GM23338 (cell line): ENCODE measurements at regions not wholly inside any gene's neighbourhood (a gene's known extent, or its start where the extent isn't known, plus 50 kb on each side); places are given as distances from the start of the nearest gene placed in this dataset.

Experiments used
- ATAC-seq: fragments of 200-7000 bp; cut with Tn5 transposase; 3 replicates; pipeline ENCODE4 v1.9.1; 2020
- DNase-seq: peaks from one replicate; pipeline ENCODE4 v3.0.0-alpha.2; 2015; ENCODE audit warnings: low spot score
- H2AFZ ChIP-seq: fragments of 200-600 bp; sonication (generic); 2 replicates; pipeline ENCODE4 v1.8.0; 2016; ENCODE audit warnings: antibody characterized with exemption, mild to moderate bottlenecking, moderate library complexity
- H3F3A ChIP-seq: fragments of 200-600 bp; sonication (generic); replicated peaks from 2 replicates; pipeline ENCODE4 v1.8.0; 2017; ENCODE audit warnings: antibody characterized with exemption, mixed run types, low read depth
- H3K27ac ChIP-seq: fragments of 200-600 bp; sonication (generic); 2 replicates; pipeline ENCODE4 v1.6.1; 2016; ENCODE audit warnings: low read depth
- H3K27me3 ChIP-seq: fragments of 200-600 bp; sonication (generic); 2 replicates; pipeline ENCODE4 v1.8.0; 2016; ENCODE audit warnings: mild to moderate bottlenecking, mixed run types, moderate library complexity; ENCODE audit not compliant: insufficient read depth
- H3K36me3 ChIP-seq: fragments of 200-600 bp; sonication (generic); 2 replicates; pipeline ENCODE4 v1.8.0; 2016; ENCODE audit warnings: mild to moderate bottlenecking; ENCODE audit not compliant: insufficient read depth
- H3K4me1 ChIP-seq: fragments of 200-600 bp; sonication (generic); 2 replicates; pipeline ENCODE4 v1.8.0; 2016; ENCODE audit warnings: mild to moderate bottlenecking, moderate library complexity; ENCODE audit not compliant: insufficient read depth
- H3K4me2 ChIP-seq: fragments of 200-600 bp; sonication (generic); 2 replicates; pipeline ENCODE4 v1.7.1; 2017; ENCODE audit warnings: mixed run types
- H3K4me3 ChIP-seq: fragments of 200-600 bp; sonication (generic); 2 replicates; pipeline ENCODE4 v1.6.1; 2016; ENCODE audit warnings: mixed run types
- H3K79me2 ChIP-seq: fragments of 200-600 bp; sonication (generic); replicated peaks from 2 replicates; pipeline ENCODE4 v1.8.0; 2017; ENCODE audit warnings: mild to moderate bottlenecking; ENCODE audit not compliant: insufficient read depth
- H3K9me2 ChIP-seq: fragments of 200-600 bp; sonication (generic); 2 replicates; pipeline ENCODE4 v1.8.0; 2017; ENCODE audit not compliant: insufficient read depth
- H4K20me1 ChIP-seq: fragments of 200-600 bp; sonication (generic); replicated peaks from 2 replicates; pipeline ENCODE4 v1.8.0; 2017; ENCODE audit warnings: mild to moderate bottlenecking; ENCODE audit not compliant: insufficient read depth
- H3K27ac Mint-ChIP-seq: 2 replicates; pipeline ENCODE4 v1.8.0; 2020; ENCODE audit warnings: inconsistent platforms, mild to moderate bottlenecking, moderate library complexity, mixed read lengths
- H3K27me3 Mint-ChIP-seq: 3 replicates; pipeline ENCODE4 v1.8.0; 2022; ENCODE audit warnings: low read depth, mild to moderate bottlenecking, moderate library complexity, mixed read lengths, inconsistent platforms; ENCODE audit not compliant: insufficient read depth, poor library complexity
- H3K36me3 Mint-ChIP-seq: 3 replicates; pipeline ENCODE4 v1.8.0; 2021; ENCODE audit warnings: low read depth, mild to moderate bottlenecking, inconsistent platforms, moderate library complexity, mixed read lengths
- H3K4me1 Mint-ChIP-seq: 3 replicates; pipeline ENCODE4 v1.8.0; 2020; ENCODE audit warnings: mild to moderate bottlenecking, inconsistent platforms, mixed read lengths
- H3K4me3 Mint-ChIP-seq: 3 replicates; pipeline ENCODE4 v1.8.0; 2021; ENCODE audit warnings: moderate library complexity, mild to moderate bottlenecking, inconsistent platforms, mixed read lengths
- H3K9me3 Mint-ChIP-seq: 3 replicates; pipeline ENCODE4 v1.8.0; 2020; ENCODE audit warnings: moderate library complexity, mild to moderate bottlenecking, inconsistent platforms, mixed read lengths
- CTCF ChIP-seq, 2 experiments: fragments of 200-600 bp in 1 of 2; sonication (generic) in 1 of 2; conservative IDR thresholded peaks; 2 replicates each; pipeline versions ENCODE4 v1.5.1 to v1.6.1; 2016 to 2017; ENCODE audit warnings: antibody characterized with exemption in 2 of 2, low read depth in 2 of 2, mild to moderate bottlenecking in 2 of 2, moderate library complexity in 1 of 2
- EZH2 ChIP-seq: fragments of 200-600 bp; sonication (generic); IDR thresholded peaks from one replicate; pipeline ENCODE4 v1.8.0; 2017; ENCODE audit warnings: antibody characterized with exemption, mild to moderate bottlenecking, low read depth; ENCODE audit not compliant: unreplicated experiment
- EZH2phosphoT487 ChIP-seq: fragments of 200-600 bp; sonication (generic); IDR thresholded peaks from one replicate; pipeline ENCODE4 v1.8.1; 2018; ENCODE audit warnings: antibody characterized with exemption; ENCODE audit not compliant: unreplicated experiment
- JUNB ChIP-seq: IDR thresholded peaks from one replicate; pipeline ENCODE4 v1.6.1; 2016; ENCODE audit warnings: antibody characterized with exemption; ENCODE audit not compliant: unreplicated experiment
- NANOG ChIP-seq: IDR thresholded peaks from 2 replicates; pipeline ENCODE4 v1.6.1; 2016; ENCODE audit warnings: antibody characterized with exemption, borderline replicate concordance
- POLR2AphosphoS5 ChIP-seq: IDR thresholded peaks from 2 replicates; pipeline ENCODE4 v1.6.1; 2016; ENCODE audit warnings: antibody characterized with exemption, low read depth
- STAT1 ChIP-seq: IDR thresholded peaks from one replicate; pipeline ENCODE4 v1.6.1; 2016; ENCODE audit warnings: antibody characterized with exemption; ENCODE audit not compliant: unreplicated experiment
- ZNF114 ChIP-seq: fragments of 250-450 bp; sonication (Bioruptor Pico); IDR thresholded peaks from 2 replicates; pipeline ENCODE4 v1.5.0; 2020; ENCODE audit warnings: mild to moderate bottlenecking, moderate library complexity
- ZNF331 ChIP-seq: fragments of 250-450 bp; sonication (Bioruptor Pico); IDR thresholded peaks from 2 replicates; pipeline ENCODE4 v1.5.0; 2020; ENCODE audit warnings: low read depth, mild to moderate bottlenecking, moderate library complexity
- ZNF462 ChIP-seq: fragments of 250-450 bp; sonication (Bioruptor Pico); IDR thresholded peaks from 2 replicates; pipeline ENCODE4 v1.5.0; 2020; ENCODE audit warnings: mild to moderate bottlenecking, moderate library complexity
- TF ChIP-seq, protein P1 (sequence below): IDR thresholded peaks from one replicate; pipeline ENCODE4 v1.6.1; 2018; ENCODE audit warnings: antibody characterized with exemption; ENCODE audit not compliant: unreplicated experiment
- TF ChIP-seq, protein P2 (sequence below): IDR thresholded peaks from 2 replicates; pipeline ENCODE4 v1.6.1; 2016; ENCODE audit warnings: antibody characterized with exemption

- no peak overlapping the region for H3K4me3 Mint-ChIP-seq
- H3K27me3 ChIP-seq = no peaks in the 10 kb centered on the region
- no peaks in the 10 kb centered on the region for H3K9me2 ChIP-seq
- H3K4me3 ChIP-seq = no peak overlapping the region
- H3K36me3 ChIP-seq = no peaks in the 10 kb centered on the region
- H3K4me2 ChIP-seq = 0 out of 2 replicates have a peak overlapping the region, but pooled peaks have one; percentile 8
- no peaks in the 10 kb centered on the region for H4K20me1 ChIP-seq
- peaks cover 52% of the 10 kb centered on the region for H3K4me1 Mint-ChIP-seq
- TF ChIP-seq NANOG = no peak
- TF ChIP-seq POLR2AphosphoS5 = no peak
- no peak for TF ChIP-seq ZNF114 (CRISPR knock-in tag)
- no peak for TF ChIP-seq CTCF (conservative IDR thresholded peaks at IDR 0.05; ENCODE audit: low read depth in 2 of 2)
- TF ChIP-seq STAT1 = no peak
- TF ChIP-seq, protein P1, sequence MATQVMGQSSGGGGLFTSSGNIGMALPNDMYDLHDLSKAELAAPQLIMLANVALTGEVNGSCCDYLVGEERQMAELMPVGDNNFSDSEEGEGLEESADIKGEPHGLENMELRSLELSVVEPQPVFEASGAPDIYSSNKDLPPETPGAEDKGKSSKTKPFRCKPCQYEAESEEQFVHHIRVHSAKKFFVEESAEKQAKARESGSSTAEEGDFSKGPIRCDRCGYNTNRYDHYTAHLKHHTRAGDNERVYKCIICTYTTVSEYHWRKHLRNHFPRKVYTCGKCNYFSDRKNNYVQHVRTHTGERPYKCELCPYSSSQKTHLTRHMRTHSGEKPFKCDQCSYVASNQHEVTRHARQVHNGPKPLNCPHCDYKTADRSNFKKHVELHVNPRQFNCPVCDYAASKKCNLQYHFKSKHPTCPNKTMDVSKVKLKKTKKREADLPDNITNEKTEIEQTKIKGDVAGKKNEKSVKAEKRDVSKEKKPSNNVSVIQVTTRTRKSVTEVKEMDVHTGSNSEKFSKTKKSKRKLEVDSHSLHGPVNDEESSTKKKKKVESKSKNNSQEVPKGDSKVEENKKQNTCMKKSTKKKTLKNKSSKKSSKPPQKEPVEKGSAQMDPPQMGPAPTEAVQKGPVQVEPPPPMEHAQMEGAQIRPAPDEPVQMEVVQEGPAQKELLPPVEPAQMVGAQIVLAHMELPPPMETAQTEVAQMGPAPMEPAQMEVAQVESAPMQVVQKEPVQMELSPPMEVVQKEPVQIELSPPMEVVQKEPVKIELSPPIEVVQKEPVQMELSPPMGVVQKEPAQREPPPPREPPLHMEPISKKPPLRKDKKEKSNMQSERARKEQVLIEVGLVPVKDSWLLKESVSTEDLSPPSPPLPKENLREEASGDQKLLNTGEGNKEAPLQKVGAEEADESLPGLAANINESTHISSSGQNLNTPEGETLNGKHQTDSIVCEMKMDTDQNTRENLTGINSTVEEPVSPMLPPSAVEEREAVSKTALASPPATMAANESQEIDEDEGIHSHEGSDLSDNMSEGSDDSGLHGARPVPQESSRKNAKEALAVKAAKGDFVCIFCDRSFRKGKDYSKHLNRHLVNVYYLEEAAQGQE = no peak
- TF ChIP-seq EZH2 = no peak
- TF ChIP-seq, protein P2, sequence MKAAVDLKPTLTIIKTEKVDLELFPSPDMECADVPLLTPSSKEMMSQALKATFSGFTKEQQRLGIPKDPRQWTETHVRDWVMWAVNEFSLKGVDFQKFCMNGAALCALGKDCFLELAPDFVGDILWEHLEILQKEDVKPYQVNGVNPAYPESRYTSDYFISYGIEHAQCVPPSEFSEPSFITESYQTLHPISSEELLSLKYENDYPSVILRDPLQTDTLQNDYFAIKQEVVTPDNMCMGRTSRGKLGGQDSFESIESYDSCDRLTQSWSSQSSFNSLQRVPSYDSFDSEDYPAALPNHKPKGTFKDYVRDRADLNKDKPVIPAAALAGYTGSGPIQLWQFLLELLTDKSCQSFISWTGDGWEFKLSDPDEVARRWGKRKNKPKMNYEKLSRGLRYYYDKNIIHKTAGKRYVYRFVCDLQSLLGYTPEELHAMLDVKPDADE = no peak
- no peak for TF ChIP-seq ZNF331
- no peak for TF ChIP-seq JUNB
- no peak for TF ChIP-seq EZH2phosphoT487
- no peak for TF ChIP-seq ZNF462 (CRISPR knock-in tag)
- H3K27ac Mint-ChIP-seq = no peak overlapping the region
- H3K27ac ChIP-seq = no peak overlapping the region
- no peaks in the 10 kb centered on the region for H3F3A ChIP-seq
- DNase-seq (peak; percentile 34), ATAC-seq (peak; percentile 8; the same call in 1 of the 3 replicates)
- peaks cover 35% of the 10 kb centered on the region for H3K4me1 ChIP-seq
- no peaks in the 10 kb centered on the region for H3K79me2 ChIP-seq
- no peaks in the 10 kb centered on the region for H3K36me3 Mint-ChIP-seq
- H2AFZ ChIP-seq = 0 out of 2 replicates have a peak overlapping the region, but pooled peaks have one; percentile 24
- peaks cover 8% of the 10 kb centered on the region for H3K27me3 Mint-ChIP-seq
- H3K9me3 Mint-ChIP-seq = no peaks in the 10 kb centered on the region
Measured at GRCh38 chr2:216281876-216282275, 90.4 kb downstream of the MARCHF4 start.
